ENCODE measurements at regions not wholly inside any gene's neighbourhood (a gene's known extent, or its start where the extent isn't known, plus 50 kb on each side); places are given as distances from the start of the nearest gene placed in this dataset.

DNA sequence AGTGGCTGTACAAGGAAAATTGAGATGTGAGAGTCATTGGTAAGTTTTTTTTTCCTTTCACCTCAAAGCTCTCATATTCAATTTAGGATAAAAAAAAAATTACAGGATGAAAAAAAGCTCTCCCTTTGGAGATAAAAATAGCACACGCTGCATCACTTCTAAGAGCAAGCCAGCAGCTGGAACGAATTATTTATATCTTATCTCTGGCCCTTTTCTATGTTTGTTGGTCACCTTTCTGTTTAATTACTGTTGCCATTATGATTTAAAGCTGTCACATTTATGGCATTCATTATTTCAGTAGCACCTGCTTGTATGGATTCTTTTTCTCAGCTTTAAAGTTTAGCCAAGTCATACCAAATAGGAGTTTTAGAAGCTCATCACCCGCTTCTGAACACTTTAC lies 171.6 kb upstream of the PDZRN3 start:
- no peak for DNase-seq (ENCODE audit: low spot score)

DNA sequence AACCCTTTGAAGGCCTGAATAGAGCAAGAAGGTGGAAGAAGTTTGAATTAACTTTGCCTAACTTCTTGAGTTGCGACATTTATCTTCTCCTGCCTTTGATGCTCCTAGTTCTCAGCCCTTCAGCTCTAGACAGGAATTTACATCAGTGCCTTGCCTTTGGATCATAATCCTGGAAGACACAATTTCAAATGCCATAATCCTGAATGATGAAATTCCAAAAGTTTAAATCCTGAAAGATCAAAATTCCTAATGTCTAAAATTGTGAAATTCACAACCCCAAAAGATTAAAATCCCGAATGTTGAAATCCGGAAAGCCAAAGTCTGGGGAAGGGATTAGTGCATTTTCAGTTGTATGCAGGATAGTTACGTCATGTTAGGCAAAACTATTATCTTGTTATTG lies 166.6 kb upstream of the PDZRN3 start:
- DNase-seq (ENCODE audit: low spot score), result no peak

DNA sequence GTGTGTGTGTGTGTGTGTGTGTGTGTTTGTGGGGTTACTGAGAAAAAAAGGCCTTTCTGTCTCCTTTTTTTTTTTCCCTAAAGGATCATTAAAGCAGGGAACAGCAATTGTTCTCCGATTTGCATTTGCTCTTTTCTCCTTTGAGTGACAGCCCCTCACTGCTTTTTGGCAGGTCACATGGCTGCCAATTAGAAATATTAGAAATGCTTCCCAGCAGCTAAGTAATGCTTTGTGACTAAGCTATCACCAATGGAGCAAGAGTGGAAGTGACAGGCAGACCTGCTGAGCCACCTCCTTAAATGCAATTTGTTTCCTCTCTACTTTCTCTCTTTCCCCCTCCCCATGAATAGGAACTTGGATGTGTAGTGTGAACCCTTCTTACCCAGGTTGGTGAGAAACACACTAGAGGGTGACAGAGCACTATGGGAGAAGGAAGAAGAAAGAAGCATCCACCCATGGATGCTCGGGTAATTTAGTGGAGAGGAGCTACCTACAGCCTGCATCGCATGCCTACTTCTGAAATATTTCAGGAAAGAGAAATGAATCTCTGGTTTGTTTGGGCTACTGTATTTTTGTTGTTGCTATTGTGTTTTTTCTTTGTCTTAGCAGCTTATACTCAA lies 165.2 kb upstream of the PDZRN3 start:
- DNase-seq (ENCODE audit: low spot score), result no peak

DNA sequence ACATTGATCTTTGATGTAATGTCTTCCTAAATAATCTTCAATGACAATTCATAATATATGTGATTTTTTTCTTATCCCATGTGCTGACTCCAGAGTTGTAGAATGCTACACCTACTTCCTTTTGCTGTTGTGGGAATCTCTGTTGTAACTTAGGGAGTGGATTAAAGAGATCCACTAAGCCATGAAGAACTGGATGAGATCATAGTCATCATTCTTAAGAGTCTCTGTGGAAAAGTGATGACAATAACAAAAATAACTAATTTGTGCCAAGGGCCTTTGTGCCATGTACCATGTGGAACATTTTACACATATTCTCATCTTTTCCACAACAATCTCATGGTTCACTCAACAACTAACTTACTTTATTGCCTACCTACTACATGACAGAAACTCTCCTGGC lies 162.9 kb upstream of the PDZRN3 start:
- no peak for DNase-seq (ENCODE audit: low spot score)

DNA sequence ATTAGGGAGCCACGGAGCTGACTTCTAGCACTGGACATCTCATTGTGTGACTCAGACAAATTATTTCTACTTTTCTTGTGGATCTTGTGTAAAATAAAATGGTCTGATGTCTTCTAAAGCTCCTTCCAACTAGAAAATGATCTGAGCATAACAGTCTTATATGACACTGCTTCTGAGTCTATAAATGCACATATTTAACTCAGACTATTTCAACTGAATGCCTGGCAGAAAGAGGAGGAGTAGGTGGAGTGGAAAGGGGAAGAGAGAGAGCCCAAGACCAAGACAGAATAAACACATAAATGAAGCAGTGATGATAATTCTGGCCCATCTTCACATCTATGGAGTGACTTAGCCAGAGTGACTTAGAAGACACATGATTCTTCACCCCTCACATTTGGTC lies 162.3 kb upstream of the PDZRN3 start:
- DNase-seq (ENCODE audit: low spot score), result no peak

DNA sequence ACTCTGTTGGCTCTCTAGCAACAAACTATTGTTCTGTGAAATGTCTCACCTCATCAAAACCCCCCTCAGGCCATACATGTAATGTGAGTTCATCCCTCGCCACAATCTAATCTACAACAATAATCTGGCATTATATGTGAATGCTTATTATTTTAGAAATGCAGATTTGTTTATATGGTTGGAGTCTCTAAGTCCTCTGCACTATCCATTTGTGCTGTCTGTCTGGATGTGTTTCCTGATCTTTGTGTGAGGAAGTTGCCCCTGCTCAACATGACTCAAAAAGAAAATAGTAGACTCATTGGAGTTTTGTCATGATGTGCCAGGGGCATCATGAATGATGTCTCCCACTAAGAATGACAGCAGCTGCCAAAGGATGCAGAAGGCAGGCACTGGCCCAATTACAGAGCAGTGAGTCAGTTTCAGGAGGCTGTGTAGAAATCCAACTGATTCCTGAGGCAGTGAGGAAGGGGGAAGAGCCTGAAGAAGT lies 161.6 kb upstream of the PDZRN3 start:
- peak; percentile 36 for DNase-seq (ENCODE audit: low spot score)

DNA sequence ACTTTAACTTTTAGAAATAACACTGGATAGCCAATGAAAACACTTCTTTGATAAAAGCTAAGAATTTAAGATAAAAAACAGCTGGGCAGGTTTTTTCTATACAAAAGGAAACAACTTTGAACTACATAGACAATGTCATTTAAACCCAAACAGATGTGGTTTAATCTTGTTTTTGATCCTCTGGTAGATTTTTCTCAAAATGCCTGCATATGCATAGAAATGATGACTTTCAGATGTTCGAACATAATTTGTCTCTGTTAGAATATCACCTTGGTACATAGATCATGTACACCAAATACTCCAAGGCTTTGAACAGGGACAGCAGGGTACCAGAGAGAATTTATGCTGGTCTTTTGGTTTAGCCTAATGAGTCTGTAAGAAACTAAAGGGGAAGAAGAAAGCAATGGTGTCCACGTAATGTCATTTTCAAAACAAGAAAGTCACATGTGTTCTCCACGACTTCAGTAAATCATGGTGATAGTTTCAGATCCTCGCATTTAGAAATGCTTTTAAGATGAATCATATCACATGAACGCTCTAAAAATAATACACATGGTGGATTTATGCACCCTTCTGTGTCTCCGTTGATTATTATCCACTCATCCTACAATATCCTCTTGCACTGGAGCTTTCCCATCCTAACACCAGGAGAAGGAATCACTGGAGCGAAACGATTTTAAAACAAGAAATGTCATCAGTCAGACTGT lies 160.1 kb upstream of the PDZRN3 start:
- no peak for DNase-seq (ENCODE audit: low spot score)

DNA sequence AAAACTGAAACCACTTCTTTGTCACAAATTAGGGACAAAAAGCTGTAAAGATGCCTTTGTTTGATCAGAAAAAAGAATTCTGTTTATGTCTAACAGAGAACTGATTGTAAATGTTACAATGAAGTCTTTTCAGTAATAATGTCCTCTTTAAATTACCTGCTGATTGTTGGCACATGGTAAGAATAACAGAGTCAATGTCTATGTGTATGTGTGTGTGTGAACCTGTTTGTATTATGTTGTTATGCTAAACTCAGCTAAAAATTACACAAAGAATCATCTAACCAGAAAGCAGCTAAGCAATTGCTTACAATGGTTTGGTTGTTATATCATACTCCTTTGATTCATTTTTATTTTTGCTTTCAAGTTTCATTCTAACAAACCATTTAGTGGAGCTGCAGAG lies 159.1 kb upstream of the PDZRN3 start:
- no peak for DNase-seq (ENCODE audit: low spot score)

DNA sequence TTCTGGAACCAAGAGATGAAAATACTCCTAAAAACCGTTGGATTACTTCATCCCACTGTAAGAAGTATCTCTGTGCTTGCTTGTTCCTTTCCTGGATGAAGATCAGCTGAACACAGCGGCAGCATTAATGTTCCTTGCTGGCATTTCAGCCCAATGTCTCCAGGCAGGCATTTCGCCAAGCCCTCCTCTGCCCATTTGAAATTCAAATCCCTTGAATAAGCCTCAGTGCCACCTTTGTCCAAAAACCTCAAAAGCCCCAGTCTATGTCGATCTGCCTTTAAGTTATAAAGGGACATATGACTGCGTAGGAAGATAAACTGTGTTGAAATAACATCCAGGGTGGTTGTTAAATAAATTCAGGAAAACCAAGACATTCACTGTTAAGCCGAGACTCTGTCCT lies 156.8 kb upstream of the PDZRN3 start:
- DNase-seq (ENCODE audit: low spot score), result no peak

DNA sequence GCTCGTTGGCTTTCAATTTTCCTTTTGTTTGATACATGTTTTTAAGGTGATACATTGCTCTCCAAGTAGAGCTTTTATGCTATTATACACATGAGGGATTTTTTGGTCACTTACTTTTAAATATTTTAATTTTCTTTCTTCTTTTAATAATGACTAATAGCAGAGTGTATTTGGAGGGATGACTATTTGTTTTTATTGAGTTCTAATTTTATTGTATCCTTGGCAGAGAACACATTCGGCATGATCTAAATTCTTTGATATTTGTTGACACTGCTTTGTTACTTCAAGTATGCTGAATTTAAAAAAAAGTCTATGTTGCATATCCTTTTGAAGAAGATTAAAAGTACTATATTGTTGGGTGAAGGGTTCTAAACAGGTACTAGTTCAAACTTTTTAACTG lies 149.9 kb upstream of the PDZRN3 start:
- no peak for DNase-seq (ENCODE audit: low spot score)

DNA sequence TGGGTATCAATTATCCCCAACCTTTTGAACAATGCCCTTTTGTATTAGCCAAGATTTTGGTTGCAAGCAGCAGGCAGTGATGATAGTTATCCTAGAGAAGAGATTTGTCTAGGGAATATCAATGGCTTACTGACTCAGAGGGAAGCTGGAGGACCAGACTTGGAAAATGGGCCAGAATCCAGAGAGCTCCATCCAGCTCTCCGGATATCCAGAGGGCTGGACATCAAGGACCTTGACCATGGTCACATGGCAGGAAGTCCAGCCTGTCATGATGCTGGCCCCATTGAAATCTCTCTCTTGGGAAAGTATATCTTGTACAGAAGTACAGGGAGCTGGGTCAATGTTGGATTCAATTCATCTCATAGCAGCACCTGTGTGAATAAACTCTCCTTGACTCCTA lies 148.5 kb upstream of the PDZRN3 start:
- no peak for DNase-seq (ENCODE audit: low spot score)

DNA sequence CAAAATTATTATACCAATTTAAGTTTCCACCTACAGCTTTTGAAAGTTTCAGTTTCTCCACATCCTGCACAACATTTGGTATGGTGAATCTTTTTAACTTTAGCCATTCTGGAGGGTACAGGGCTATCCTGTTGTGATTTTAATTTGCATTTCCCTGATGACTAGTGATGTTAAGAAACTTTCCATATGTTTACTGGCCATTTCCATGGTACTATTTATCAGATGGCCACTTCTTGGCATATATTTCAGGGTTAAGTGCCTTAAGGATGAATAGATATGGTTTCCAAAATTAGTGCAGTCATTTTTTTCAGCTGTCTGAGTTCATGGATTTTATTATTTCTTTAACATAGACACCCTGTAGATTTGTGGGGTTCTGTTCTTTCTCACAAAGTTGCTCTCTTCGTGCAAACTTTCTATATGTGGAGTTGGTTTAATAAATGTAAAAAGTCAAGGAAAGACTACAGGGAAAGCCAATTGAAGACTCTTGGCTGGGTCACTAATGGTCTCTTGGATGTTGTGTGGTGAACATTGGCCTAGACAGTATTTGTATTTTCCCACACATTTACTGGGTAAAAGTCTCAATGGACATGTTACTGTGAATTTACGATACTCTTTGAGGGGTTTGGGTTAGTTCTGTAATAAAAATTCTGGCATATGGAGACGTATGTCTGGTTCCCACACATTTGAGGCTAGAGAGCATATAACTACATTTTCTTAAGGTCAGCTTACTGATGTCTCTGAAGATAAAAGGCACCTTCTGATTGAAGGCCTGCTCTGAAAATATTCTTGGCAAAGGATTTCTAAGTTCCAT lies 147.5 kb upstream of the PDZRN3 start:
- DNase-seq (ENCODE audit: low spot score), result no peak

DNA sequence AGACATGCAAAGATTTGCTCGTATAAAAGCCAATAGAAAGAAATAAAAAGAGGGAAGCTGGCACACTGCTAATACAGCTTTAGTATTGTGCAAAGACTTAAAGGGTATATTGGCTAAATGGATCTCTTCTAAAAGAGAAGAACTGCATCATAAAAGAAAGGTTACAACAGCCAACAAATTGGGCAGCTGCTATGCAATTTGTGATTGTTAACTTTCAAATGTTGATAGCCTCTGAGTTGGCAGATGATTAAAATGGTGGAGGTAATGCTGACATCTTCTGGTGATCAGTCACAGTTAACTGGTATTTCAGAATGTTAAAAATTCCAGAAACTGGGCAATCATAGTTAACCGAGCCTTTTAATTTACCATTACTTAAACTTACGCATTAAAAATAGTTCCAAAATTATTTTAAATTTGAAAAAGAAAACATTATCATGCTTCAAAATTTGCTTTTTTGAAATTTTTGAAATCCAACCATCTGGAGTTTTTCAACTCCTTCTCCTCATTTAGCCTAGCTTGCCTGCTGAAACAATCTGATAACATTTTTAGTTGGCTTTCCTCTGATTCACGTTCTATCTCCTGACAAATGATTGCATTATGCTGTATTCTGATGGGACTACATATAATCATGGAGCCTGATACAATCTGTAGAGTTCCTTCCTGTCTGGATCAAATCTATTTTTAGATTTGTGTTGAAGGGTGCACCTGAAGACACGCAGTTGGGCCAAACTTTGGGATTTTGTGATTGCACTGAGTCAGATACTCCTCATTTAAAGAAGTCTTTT lies 144.0 kb upstream of the PDZRN3 start:
- peak; percentile 19 for DNase-seq (ENCODE audit: low spot score)

DNA sequence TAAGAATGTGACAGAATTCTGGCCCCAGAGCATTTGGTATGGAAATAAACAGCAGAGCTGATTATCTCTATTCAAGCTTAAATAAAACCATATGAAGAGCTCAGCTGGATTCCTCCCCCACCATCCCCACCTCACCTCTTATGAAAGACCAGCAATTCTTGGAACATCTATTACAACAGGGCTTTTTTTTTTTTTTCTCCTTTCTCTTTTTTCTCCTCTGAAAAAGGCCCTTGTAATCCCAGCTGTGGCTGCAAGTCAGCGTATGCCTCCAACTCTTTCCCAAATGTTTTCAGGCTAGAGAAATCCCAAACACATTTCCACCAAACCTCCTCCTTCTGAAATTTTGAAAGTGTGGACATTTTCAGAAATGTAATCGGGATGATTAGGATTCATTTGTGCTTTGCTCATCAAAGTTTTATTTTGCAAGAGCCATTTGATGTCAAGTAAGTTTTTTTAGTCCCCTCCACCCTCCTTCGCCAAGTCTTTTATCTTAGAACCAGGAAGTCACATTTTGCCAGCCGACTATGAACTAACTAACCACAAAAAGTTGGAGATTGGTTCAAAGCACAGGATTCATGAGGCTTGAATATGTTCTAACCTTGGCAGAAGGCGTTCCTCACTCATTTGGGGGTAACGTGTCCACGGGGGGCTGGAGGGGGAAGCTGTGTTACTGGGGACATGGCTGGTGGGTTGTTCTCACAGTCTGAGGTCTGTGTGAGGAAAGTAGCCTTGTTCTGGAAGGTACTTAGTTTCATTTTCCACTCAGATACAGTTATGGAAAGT lies 142.0 kb upstream of the PDZRN3 start:
- DNase-seq (ENCODE audit: low spot score), result peak; percentile 39

DNA sequence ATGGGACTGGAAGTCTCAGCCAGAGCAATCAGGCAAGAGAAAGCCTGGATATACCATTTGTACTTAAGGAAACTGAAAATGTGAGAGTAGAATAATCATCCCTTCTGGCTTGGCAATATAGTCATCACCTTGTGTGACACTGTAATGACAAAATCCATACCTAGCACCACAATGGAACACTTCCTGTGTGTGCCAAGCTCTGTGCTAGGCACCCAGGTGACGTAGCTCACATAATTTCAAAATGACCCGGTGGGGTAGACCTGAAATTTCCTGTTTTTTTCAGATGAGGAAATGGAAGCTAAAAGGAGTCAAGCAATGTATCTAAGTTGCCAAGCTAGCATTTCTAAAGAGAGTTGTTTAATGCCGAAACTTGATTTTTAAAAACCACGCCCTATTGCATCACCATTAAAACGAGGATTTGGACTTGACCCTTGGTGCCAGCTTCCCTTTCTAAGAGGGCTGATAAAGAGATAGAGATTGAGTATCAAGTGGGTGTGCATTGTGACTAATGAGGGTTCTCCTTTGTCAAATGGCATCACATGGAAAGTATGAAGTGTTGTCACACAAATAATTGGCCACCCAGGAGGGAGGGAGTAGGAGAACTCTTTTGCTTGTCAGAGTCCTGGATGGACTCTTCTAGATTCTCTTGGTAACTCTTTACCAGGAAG lies 141.3 kb upstream of the PDZRN3 start:
- DNase-seq (ENCODE audit: low spot score), result peak; percentile 24

DNA sequence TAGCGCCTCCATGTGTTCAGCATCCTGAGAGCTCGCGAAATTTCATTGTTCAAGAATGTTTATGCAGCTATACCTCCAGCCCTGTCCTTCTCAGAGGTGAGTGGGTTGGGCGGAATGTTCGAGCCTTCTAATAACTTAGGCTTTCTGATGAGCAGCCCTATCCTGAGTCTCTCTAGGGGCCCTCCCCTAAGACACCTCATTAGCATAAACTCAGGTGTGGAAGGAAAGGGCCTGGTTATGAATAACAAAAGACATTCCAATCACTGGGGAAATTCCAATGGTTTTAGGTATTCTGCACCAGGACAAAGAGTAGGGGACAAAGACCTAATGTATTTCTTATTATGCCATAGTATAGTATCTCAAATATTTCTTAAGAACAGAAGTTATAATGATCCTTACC lies 138.1 kb upstream of the PDZRN3 start:
- DNase-seq (ENCODE audit: low spot score), result no peak

DNA sequence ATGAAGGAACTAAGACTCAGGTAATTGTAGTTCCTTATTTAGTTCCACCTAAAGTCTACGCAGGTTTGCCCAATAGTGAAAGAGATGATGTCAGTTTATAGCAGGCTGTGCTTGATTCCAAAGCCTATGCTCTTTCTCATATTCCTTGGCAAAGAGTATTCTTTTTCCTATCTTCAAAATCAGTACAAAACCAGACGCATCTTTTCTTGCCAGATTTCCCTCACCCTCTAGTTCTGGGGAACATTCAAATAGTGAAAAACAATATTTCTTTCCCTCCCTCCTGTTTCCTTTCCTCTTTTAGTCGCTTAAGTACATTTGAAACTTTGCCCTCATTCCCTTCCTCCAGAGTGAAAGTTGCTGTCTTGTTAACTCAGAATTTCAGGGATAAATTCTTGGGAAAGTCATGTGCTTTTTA lies 134.6 kb upstream of the PDZRN3 start:
- no peak for DNase-seq (ENCODE audit: low spot score)

DNA sequence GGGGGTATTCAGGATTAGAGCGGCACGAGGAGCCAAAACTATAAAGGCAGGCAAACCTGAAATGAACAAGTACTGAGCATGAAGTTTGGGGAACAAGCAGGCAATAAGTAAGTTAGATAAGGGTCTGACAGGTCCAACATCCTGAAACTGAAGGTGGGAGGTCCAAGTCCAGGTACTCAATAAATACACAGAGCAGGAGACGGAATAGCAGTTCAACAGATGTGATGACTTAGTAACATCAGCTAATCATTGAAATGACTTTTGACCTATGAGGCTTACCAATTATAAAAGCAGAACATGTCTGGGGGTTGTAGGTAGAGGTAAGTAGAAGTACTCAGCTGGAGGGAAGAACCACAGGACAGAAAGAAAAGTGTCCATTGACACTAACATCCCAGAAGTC lies 132.8 kb upstream of the PDZRN3 start:
- DNase-seq (ENCODE audit: low spot score), result no peak

DNA sequence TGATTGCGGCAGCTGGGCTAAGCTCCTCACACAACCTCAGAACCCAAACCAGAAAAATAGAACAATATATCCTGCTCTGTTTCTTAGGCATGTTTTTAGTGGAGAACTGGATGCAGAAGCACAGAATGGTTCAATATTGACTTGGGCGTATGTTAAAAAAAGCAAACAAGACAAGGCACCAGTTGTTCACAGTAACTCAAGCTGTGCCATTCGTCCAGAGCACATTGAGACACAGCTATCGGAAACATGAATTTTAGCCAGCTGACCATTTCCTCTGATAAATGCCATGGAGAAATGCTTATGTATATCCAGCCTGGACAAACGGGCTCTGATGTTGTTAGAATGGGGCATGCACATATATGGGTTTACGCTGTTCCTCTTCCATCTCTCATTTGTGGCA lies 129.2 kb upstream of the PDZRN3 start:
- DNase-seq (ENCODE audit: low spot score), result no peak

DNA sequence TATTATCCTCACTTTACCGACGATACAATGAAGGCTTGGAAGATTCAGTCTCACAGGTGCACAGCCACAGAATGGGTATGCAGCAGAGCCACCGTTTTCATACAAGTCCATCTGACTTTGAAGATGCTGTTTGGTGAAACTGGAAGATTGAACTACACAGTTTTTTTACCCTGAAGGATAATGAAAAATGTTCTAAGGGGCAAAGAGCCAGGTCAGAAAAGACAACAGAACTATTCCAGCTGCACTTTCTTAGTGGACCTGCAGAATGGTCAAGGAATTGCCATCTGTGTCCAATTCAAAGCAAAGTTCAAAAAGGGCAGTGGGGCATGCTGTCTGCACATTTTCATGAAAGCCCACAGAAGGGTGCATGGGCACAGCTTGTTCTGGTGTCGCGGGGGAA lies 127.6 kb upstream of the PDZRN3 start:
- no peak for DNase-seq (ENCODE audit: low spot score)

DNA sequence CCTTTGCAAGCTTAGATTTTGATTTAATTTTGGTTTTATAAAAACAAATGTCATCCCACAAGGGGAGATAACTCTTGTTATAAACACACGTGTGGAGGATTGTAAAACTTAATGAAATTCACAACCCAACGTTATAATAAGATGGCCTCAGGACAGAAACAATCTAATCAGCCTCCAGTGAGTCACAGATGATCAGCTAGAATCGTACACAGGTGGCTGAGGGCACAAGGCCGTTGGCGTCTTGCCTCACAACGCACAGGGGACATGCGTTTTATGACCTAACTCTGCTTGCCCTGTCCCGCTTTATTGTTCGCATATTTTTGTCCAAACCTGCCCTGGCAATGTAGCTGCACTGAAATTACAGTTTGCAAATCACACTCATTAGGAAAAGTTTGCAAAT lies 121.9 kb upstream of the PDZRN3 start:
- DNase-seq (ENCODE audit: low spot score), result no peak
